Umbilical cord (tissue), 1 donor: ENCODE measurements at regions not wholly inside any gene's neighbourhood (a gene's known extent, or its start where the extent isn't known, plus 50 kb on each side); places are given as distances from the start of the nearest gene placed in this dataset.
A peak's percentile ranks its signal among the peaks of the same experiment; 100 is the strongest.

Experiments
- DNase-seq: peaks from one replicate; pipeline ENCODE4 v3.0.0-alpha.2; 2015; ENCODE audit warnings: low spot score

- no peak for DNase-seq
These were observed 161.7 kb downstream of the OPA1 start for GRCh38 chr3:193754719-193755118.

GRCh38 chr3:193756536-193756935, 163.5 kb downstream of the OPA1 start:
- no peak for DNase-seq

GRCh38 chr3:193757457-193757856, 164.4 kb downstream of the OPA1 start:
- DNase-seq = no peak

GRCh38 chr3:193761969-193762368, 169.0 kb downstream of the OPA1 start:
- no peak for DNase-seq

- no peak for DNase-seq
These were observed 169.6 kb downstream of the OPA1 start for GRCh38 chr3:193762657-193763056.

GRCh38 chr3:193764959-193765358, 172.0 kb downstream of the OPA1 start:
- no peak for DNase-seq

GRCh38 chr3:193767353-193768069, 174.5 kb downstream of the OPA1 start:
- DNase-seq = no peak

GRCh38 chr3:193768070-193768394, 175.0 kb downstream of the OPA1 start:
- DNase-seq = no peak

- no peak for DNase-seq
These were observed 176.4 kb downstream of the OPA1 start for GRCh38 chr3:193769437-193769836.

- no peak for DNase-seq
These were observed 178.1 kb downstream of the OPA1 start for GRCh38 chr3:193771011-193771652.

GRCh38 chr3:193771653-193772421, 178.8 kb downstream of the OPA1 start:
- DNase-seq = no peak

GRCh38 chr3:193772422-193772763, 179.4 kb downstream of the OPA1 start:
- no peak for DNase-seq

GRCh38 chr3:193773266-193774220, 180.5 kb downstream of the OPA1 start:
- no peak for DNase-seq

- DNase-seq = peak; percentile 43
These were observed 181.4 kb downstream of the OPA1 start for GRCh38 chr3:193774272-193774915.

GRCh38 chr3:193774916-193775285, 181.9 kb downstream of the OPA1 start:
- DNase-seq = no peak

- no peak for DNase-seq
These were observed 182.5 kb downstream of the OPA1 start for GRCh38 chr3:193775421-193776077.

- DNase-seq = no peak
These were observed 183.8 kb downstream of the OPA1 start for GRCh38 chr3:193776626-193777358.

- no peak for DNase-seq
These were observed 184.5 kb downstream of the OPA1 start for GRCh38 chr3:193777524-193777923.

GRCh38 chr3:193778676-193779075, 185.7 kb downstream of the OPA1 start:
- DNase-seq = no peak

GRCh38 chr3:193779933-193780332, 186.9 kb downstream of the OPA1 start:
- no peak for DNase-seq
